ENCODE measurements at regions not wholly inside any gene's neighbourhood (a gene's known extent, or its start where the extent isn't known, plus 50 kb on each side); places are given as distances from the start of the nearest gene placed in this dataset.

- TF ChIP-seq CTCF (IDR thresholded peaks at IDR 0.05; ENCODE audit: low read depth, low read length) (no peak), EZH2phosphoT487 (IDR thresholded peaks at IDR 0.05; ENCODE audit: low read depth) (no peak)
Observed at GRCh38 chr2:128511731-128512378, 193.2 kb upstream of the HS6ST1 start.
